KMS-11 (cell line): ENCODE measurements at regions not wholly inside any gene's neighbourhood (a gene's known extent, or its start where the extent isn't known, plus 50 kb on each side); places are given as distances from the start of the nearest gene placed in this dataset.

ENCODE experiments used
- H2AFZ ChIP-seq: fragments of 200-600 bp; sonication (generic); 2 replicates; pipeline ENCODE4 v1.6.1; 2016; ENCODE audit warnings: antibody characterized with exemption, mixed run types, low read depth
- H3K27ac ChIP-seq: fragments of 200-600 bp; sonication (generic); 2 replicates; pipeline ENCODE4 v1.6.1; 2016; ENCODE audit warnings: mild to moderate bottlenecking, mixed run types
- H3K27me3 ChIP-seq: fragments of 200-600 bp; sonication (generic); 2 replicates; pipeline ENCODE4 v1.6.1; 2017; ENCODE audit warnings: mild to moderate bottlenecking, low read depth, mixed run types, moderate library complexity; ENCODE audit not compliant: insufficient read depth
- H3K36me3 ChIP-seq: fragments of 200-600 bp; sonication (generic); 2 replicates; pipeline ENCODE4 v1.6.1; 2017; ENCODE audit warnings: mild to moderate bottlenecking, mixed run types; ENCODE audit not compliant: insufficient read depth
- H3K4me1 ChIP-seq: fragments of 200-600 bp; sonication (generic); 2 replicates; pipeline ENCODE4 v1.6.1; 2016; ENCODE audit warnings: mild to moderate bottlenecking, low read depth, mixed run types; ENCODE audit not compliant: poor library complexity, severe bottlenecking
- H3K4me2 ChIP-seq: fragments of 200-600 bp; sonication (generic); 2 replicates; pipeline ENCODE4 v1.7.0; 2016; ENCODE audit warnings: mild to moderate bottlenecking, mixed run types
- H3K4me3 ChIP-seq: fragments of 200-600 bp; sonication (generic); IDR thresholded peaks from 2 replicates; pipeline ENCODE4 v1.6.1; 2017; ENCODE audit warnings: low read depth, low read length, mixed read lengths; ENCODE audit not compliant: insufficient read depth
- H3K79me2 ChIP-seq: fragments of 200-600 bp; sonication (generic); 2 replicates; pipeline ENCODE4 v1.6.1; 2016; ENCODE audit warnings: low read depth, mixed run types; ENCODE audit not compliant: insufficient read depth
- H3K9ac ChIP-seq: fragments of 200-600 bp; sonication (generic); 2 replicates; pipeline ENCODE4 v1.6.1; 2016; ENCODE audit warnings: mild to moderate bottlenecking, mixed run types
- H4K20me1 ChIP-seq: fragments of 200-600 bp; sonication (generic); 2 replicates; pipeline ENCODE4 v1.6.1; 2016; ENCODE audit warnings: mild to moderate bottlenecking, mixed run types; ENCODE audit not compliant: insufficient read depth
- CTCF ChIP-seq: fragments of 200-600 bp; sonication (generic); conservative IDR thresholded peaks from 2 replicates; pipeline ENCODE4 v1.6.1; 2017; ENCODE audit warnings: low read depth, mild to moderate bottlenecking, antibody characterized with exemption, low read length, moderate library complexity, mixed read lengths

- Histone ChIP-seq H3K9ac (no peak overlapping the region), H3K27me3 (peaks cover 41% of the 10 kb centered on the region; the same call in 1 of the 2 replicates), H3K27ac (no peak overlapping the region), H4K20me1 (no peaks in the 10 kb centered on the region), H3K4me1 (no peaks in the 10 kb centered on the region), H3K4me2 (no peak overlapping the region), H3K36me3 (no peaks in the 10 kb centered on the region), H3K79me2 (no peaks in the 10 kb centered on the region), H2AFZ (no peak overlapping the region), H3K4me3 (no peak overlapping the region)
- TF ChIP-seq CTCF, result no peak
Observed at GRCh38 chr20:57940868-57941522, 231.2 kb upstream of the PMEPA1 start.

DNA sequence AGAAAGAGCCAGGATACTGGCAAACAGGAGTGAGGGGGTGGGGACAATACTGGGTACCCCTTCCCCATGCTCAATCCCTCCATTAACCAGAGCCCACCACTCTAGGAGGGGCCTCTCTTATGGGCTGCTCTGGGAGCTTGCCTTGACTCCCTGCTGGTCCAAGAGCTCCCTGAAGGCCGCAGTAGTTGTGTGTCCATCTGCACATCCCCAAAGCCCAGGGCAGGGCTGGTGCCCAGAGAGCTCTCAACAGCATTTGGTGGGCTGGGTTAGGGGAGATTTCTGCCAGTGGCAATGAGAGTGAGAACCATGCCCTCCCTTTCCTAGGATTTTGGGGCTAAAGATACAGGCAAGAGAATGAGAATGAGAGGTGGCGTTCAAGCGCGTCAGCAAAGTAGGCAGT is 230.6 kb upstream of the PMEPA1 start:
- Histone ChIP-seq H3K9ac (no peak overlapping the region), H3K36me3 (no peaks in the 10 kb centered on the region), H3K27ac (no peak overlapping the region), H3K27me3 (peaks cover 41% of the 10 kb centered on the region; the same call in 1 of the 2 replicates), H3K4me2 (no peak overlapping the region), H3K4me3 (no peak overlapping the region), H3K4me1 (no peaks in the 10 kb centered on the region), H4K20me1 (no peaks in the 10 kb centered on the region), H2AFZ (no peak overlapping the region), H3K79me2 (no peaks in the 10 kb centered on the region)
- TF ChIP-seq CTCF, result no peak

- no peak for TF ChIP-seq CTCF
- Histone ChIP-seq H2AFZ (no peak overlapping the region), H3K27me3 (peaks cover 39% of the 10 kb centered on the region; the same call in 1 of the 2 replicates), H3K4me1 (no peaks in the 10 kb centered on the region), H3K4me2 (no peak overlapping the region), H3K79me2 (no peaks in the 10 kb centered on the region), H3K4me3 (no peak overlapping the region), H3K36me3 (no peaks in the 10 kb centered on the region), H4K20me1 (no peaks in the 10 kb centered on the region), H3K9ac (no peak overlapping the region), H3K27ac (no peak overlapping the region)
Observed at GRCh38 chr20:57939499-57939898, 229.7 kb upstream of the PMEPA1 start.

- H4K20me1 ChIP-seq, result no peaks in the 10 kb centered on the region
- H3K27me3 ChIP-seq, result peaks cover 30% of the 10 kb centered on the region; the same call in 1 of the 2 replicates
- no peaks in the 10 kb centered on the region for H3K36me3 ChIP-seq
- no peaks in the 10 kb centered on the region for H3K79me2 ChIP-seq
- H3K4me3 ChIP-seq, result no peak overlapping the region
- H3K4me1 ChIP-seq, result no peaks in the 10 kb centered on the region
- H3K27ac ChIP-seq, result no peak overlapping the region
- H3K9ac ChIP-seq, result no peak overlapping the region
- no peak for TF ChIP-seq CTCF
- H3K4me2 ChIP-seq, result no peak overlapping the region
- H2AFZ ChIP-seq, result no peak overlapping the region
Observed at GRCh38 chr20:57938158-57939108, 228.6 kb upstream of the PMEPA1 start.
